H1 (cell line): ENCODE measurements at regions not wholly inside any gene's neighbourhood (a gene's known extent, or its start where the extent isn't known, plus 50 kb on each side); places are given as distances from the start of the nearest gene placed in this dataset.

Experiments
- CTCF ChIA-PET: fragments of 300-600 bp; sonication (Branson Sonifier 250); formaldehyde crosslinking; loops from one replicate; lab custom pipeline; 2021; ENCODE audit not compliant: partially characterized antibody; lab: Charles Lee
- POLR2A ChIA-PET: fragments of 300-600 bp; sonication (Branson Sonifier 250); formaldehyde crosslinking; loops from one replicate; lab custom pipeline; 2021; ENCODE audit warnings: inconsistent platforms; ENCODE audit not compliant: partially characterized antibody; lab: Charles Lee
- DNase-seq, 2 experiments: peaks; one replicate each; pipeline versions ENCODE4 v3.0.0 to v3.0.0-alpha.2; 2010 to 2022; ENCODE audit warnings: low spot score in 2 of 2, low read depth in 1 of 2, mixed read lengths in 1 of 2
- FAIRE-seq: peaks from 2 replicates; lab custom pipeline; 2011; peaks lifted over from hg19 to GRCh38; lab: Jason Lieb, UNC
- H2AFZ ChIP-seq: 2 replicates; pipeline ENCODE4 v1.8.1; 2012; ENCODE audit warnings: low read length, inconsistent platforms
- H2AK5ac ChIP-seq: 2 replicates; pipeline ENCODE4 v1.6.1; 2013; ENCODE audit warnings: low read depth, low read length
- H2BK120ac ChIP-seq: replicated peaks from 2 replicates; pipeline ENCODE3; 2013; ENCODE audit warnings: low read depth, low read length, inconsistent platforms
- H2BK12ac ChIP-seq: 2 replicates; pipeline ENCODE4 v1.6.1; 2013; ENCODE audit warnings: low read depth, low read length
- H2BK15ac ChIP-seq: 2 replicates; pipeline ENCODE4 v1.6.1; 2013; ENCODE audit warnings: low read length
- H2BK20ac ChIP-seq: 2 replicates; pipeline ENCODE4 v1.6.1; 2013; ENCODE audit warnings: low read length
- H2BK5ac ChIP-seq: 2 replicates; pipeline ENCODE4 v1.6.1; 2013; ENCODE audit warnings: low read depth, low read length
- H3K14ac ChIP-seq: 2 replicates; pipeline ENCODE4 v1.6.1; 2013; ENCODE audit warnings: inconsistent platforms; ENCODE audit not compliant: insufficient read length
- H3K18ac ChIP-seq: 2 replicates; pipeline ENCODE4 v1.6.1; 2013; ENCODE audit warnings: low read length; ENCODE audit errors: extremely low read depth
- H3K23ac ChIP-seq: 2 replicates; pipeline ENCODE4 v1.6.1; 2013; ENCODE audit warnings: inconsistent platforms; ENCODE audit not compliant: insufficient read length
- H3K23me2 ChIP-seq: 2 replicates; pipeline ENCODE4 v1.6.1; 2013; ENCODE audit warnings: low read depth, low read length
- H3K27ac ChIP-seq: 2 replicates; pipeline ENCODE4 v1.6.1; 2011; ENCODE audit warnings: low read depth, low read length, inconsistent platforms
- H3K27me3 ChIP-seq, 4 experiments: replicated peaks in 1 of 4; 1 replicate in 1 of 4; 2 replicates in 3 of 4; pipeline versions ENCODE4 v1.6.1 to v1.8.1; 2011 to 2013; ENCODE audit warnings: low read length in 3 of 4, mild to moderate bottlenecking in 3 of 4, inconsistent platforms in 2 of 4, mixed read lengths in 2 of 4, moderate library complexity in 1 of 4; ENCODE audit not compliant: control insufficient read depth in 3 of 4, insufficient read depth in 3 of 4; ENCODE audit errors: extremely low read depth in 1 of 4
- H3K36me3 ChIP-seq, 4 experiments: 2 replicates each; pipeline versions ENCODE4 v1.6.1 to v1.8.1; 2011 to 2013; ENCODE audit warnings: mild to moderate bottlenecking in 4 of 4, low read length in 3 of 4, moderate library complexity in 2 of 4, control low read depth in 1 of 4, inconsistent platforms in 1 of 4; ENCODE audit not compliant: insufficient read depth in 4 of 4, control insufficient read depth in 2 of 4
- H3K4ac ChIP-seq: replicated peaks from 2 replicates; pipeline ENCODE3; 2013; ENCODE audit warnings: low read length, low read depth, mixed read lengths, inconsistent platforms; ENCODE audit not compliant: insufficient read length
- H3K4me1 ChIP-seq, 4 experiments: replicated peaks in 1 of 4; 1 replicate in 1 of 4; 2 replicates in 3 of 4; pipeline versions ENCODE4 v1.6.1 to v1.8.1; 2011 to 2013; ENCODE audit warnings: low read length in 3 of 4, inconsistent platforms in 2 of 4, mixed read lengths in 1 of 4; ENCODE audit not compliant: insufficient read depth in 4 of 4, control insufficient read depth in 3 of 4
- H3K4me2 ChIP-seq, 2 experiments: 2 replicates each; pipeline versions ENCODE4 v1.6.1 to v1.8.1; 2011 to 2013; ENCODE audit warnings: low read depth in 2 of 2, low read length in 2 of 2, control low read depth in 1 of 2, inconsistent platforms in 1 of 2, mild to moderate bottlenecking in 1 of 2; ENCODE audit not compliant: insufficient read depth in 1 of 2
- H3K4me3 ChIP-seq, 4 experiments: fragments of 200-600, 300-600 bp in 1 of 4; sonication (generic), shearing (Covaris generic), sonication (Bioruptor Twin) in 1 of 4; 2 replicates each; pipeline versions ENCODE4 v1.5.1 to v1.8.1; 2011 to 2016; ENCODE audit warnings: low read length in 4 of 4, low read depth in 3 of 4, control low read depth in 2 of 4, inconsistent platforms in 2 of 4, mild to moderate bottlenecking in 2 of 4, mixed read lengths in 1 of 4, moderate library complexity in 1 of 4; ENCODE audit not compliant: insufficient read depth in 2 of 4; ENCODE audit errors: extremely low read depth in 1 of 4
- H3K56ac ChIP-seq: replicated peaks from 2 replicates; pipeline ENCODE3; 2013; ENCODE audit warnings: low read depth, mild to moderate bottlenecking, mixed read lengths, low read length, inconsistent platforms; ENCODE audit not compliant: insufficient read length
- H3K79me1 ChIP-seq: 2 replicates; pipeline ENCODE4 v1.6.1; 2013; ENCODE audit warnings: low read depth, low read length, control low read depth
- H3K79me2 ChIP-seq, 2 experiments: 2 replicates each; pipeline versions ENCODE4 v1.6.1 to v1.8.1; 2012 to 2013; ENCODE audit warnings: low read length in 2 of 2, mild to moderate bottlenecking in 2 of 2, inconsistent platforms in 1 of 2; ENCODE audit not compliant: insufficient read depth in 2 of 2, control insufficient read depth in 1 of 2
- H3K9ac ChIP-seq, 4 experiments: replicated peaks in 1 of 4; 1 replicate in 1 of 4; 2 replicates in 3 of 4; pipeline versions ENCODE4 v1.6.1 to v1.8.1; 2011 to 2013; ENCODE audit warnings: low read depth in 3 of 4, low read length in 3 of 4, control low read depth in 2 of 4, mild to moderate bottlenecking in 2 of 4, moderate library complexity in 2 of 4, inconsistent platforms in 1 of 4; ENCODE audit errors: extremely low read depth in 1 of 4
- H3K9me3 ChIP-seq, 2 experiments: 2 replicates each; pipeline versions ENCODE4 v1.6.1 to v1.8.1; 2012 to 2013; ENCODE audit warnings: mild to moderate bottlenecking in 2 of 2, moderate library complexity in 2 of 2, control low read depth in 1 of 2, inconsistent platforms in 1 of 2, low read depth in 1 of 2, low read length in 1 of 2, mixed read lengths in 1 of 2; ENCODE audit not compliant: insufficient read depth in 2 of 2
- H4K20me1 ChIP-seq, 2 experiments: replicated peaks in 1 of 2; 2 replicates each; pipeline versions ENCODE3 to v1.8.1; 2011 to 2013; ENCODE audit warnings: inconsistent platforms in 2 of 2, low read length in 2 of 2, mild to moderate bottlenecking in 1 of 2; ENCODE audit not compliant: insufficient read depth in 2 of 2, control insufficient read depth in 1 of 2
- H4K5ac ChIP-seq: 2 replicates; pipeline ENCODE4 v1.6.1; 2013; ENCODE audit warnings: low read length, low read depth, mixed read lengths, inconsistent platforms; ENCODE audit not compliant: insufficient read length
- H4K8ac ChIP-seq: 2 replicates; pipeline ENCODE4 v1.8.0; 2013; ENCODE audit warnings: mild to moderate bottlenecking, moderate library complexity, low read length, inconsistent platforms; ENCODE audit not compliant: insufficient read depth; ENCODE audit errors: extremely low read depth
- H4K91ac ChIP-seq: replicated peaks from 2 replicates; pipeline ENCODE3; 2013; ENCODE audit warnings: low read length, mixed read lengths, inconsistent platforms; ENCODE audit not compliant: insufficient read length
- BRCA1 ChIP-seq: IDR thresholded peaks from 2 replicates; pipeline ENCODE4 v1.6.1; 2012; ENCODE audit warnings: low read depth, low read length, improper control_type of control experiment
- EZH2 ChIP-seq: fragments of 200-600 bp; sonication (generic); IDR thresholded peaks from 2 replicates; pipeline ENCODE4 v1.7.1; 2012; ENCODE audit warnings: low read depth, mild to moderate bottlenecking, moderate library complexity, low read length, inconsistent platforms; ENCODE audit not compliant: severe bottlenecking
- PHF8 ChIP-seq: fragments of 200-600 bp; sonication (generic); conservative IDR thresholded peaks from 2 replicates; pipeline ENCODE4 v1.7.1; 2012; ENCODE audit warnings: low read depth, mild to moderate bottlenecking, inconsistent platforms, low read length, moderate library complexity
- RAD21 ChIP-seq, 2 experiments: IDR thresholded peaks in 1 of 2; conservative IDR thresholded peaks in 1 of 2; 2 replicates each; pipeline ENCODE4 v1.6.1; 2011; ENCODE audit warnings: low read depth in 2 of 2, low read length in 2 of 2, improper control_type of control experiment in 1 of 2, inconsistent platforms in 1 of 2, mild to moderate bottlenecking in 1 of 2, moderate library complexity in 1 of 2
- SP2 ChIP-seq: IDR thresholded peaks from 2 replicates; pipeline ENCODE4 v1.6.1; 2012; ENCODE audit warnings: mild to moderate bottlenecking, low read length, inconsistent platforms
- SUZ12 ChIP-seq: fragments of 200-600 bp; sonication (generic); IDR thresholded peaks from 2 replicates; pipeline ENCODE4 v1.6.1; 2012; ENCODE audit warnings: mild to moderate bottlenecking, inconsistent platforms, low read length, moderate library complexity, mixed read lengths
- TAF1 ChIP-seq: IDR thresholded peaks from 2 replicates; pipeline ENCODE4 v1.6.1; 2011; ENCODE audit warnings: mild to moderate bottlenecking, low read depth, low read length
- YY1 ChIP-seq: IDR thresholded peaks from 2 replicates; pipeline ENCODE4 v1.6.1; 2011; ENCODE audit warnings: low read depth, mild to moderate bottlenecking, low read length
- WGBS, 2 experiments: shearing (Covaris generic) in 1 of 2; methylation state at CpG; one replicate each; pipeline versions ENCODE4 v1.1.6 to v1.1.7; 2013 to 2015; ENCODE audit warnings: low lambda C conversion rate in 2 of 2, mixed read lengths in 2 of 2, inconsistent platforms in 1 of 2, low coverage in 1 of 2, missing lambda C conversion rate in 1 of 2; ENCODE audit not compliant: insufficient replicate concordance in 2 of 2, insufficient coverage in 1 of 2, insufficient read length in 1 of 2; ENCODE audit errors: extremely low coverage in 1 of 2, missing lambda C conversion rate in 1 of 2; 5-methylcytosine and 5-hydroxymethylcytosine counted together
- TF ChIP-seq, protein P1 (sequence below): IDR thresholded peaks from 2 replicates; pipeline ENCODE4 v1.6.1; 2011; ENCODE audit warnings: low read length, improper control_type of control experiment
- TF ChIP-seq, protein P2 (sequence below): IDR thresholded peaks from 2 replicates; pipeline ENCODE4 v1.6.1; 2012; ENCODE audit warnings: inconsistent platforms

DNA sequence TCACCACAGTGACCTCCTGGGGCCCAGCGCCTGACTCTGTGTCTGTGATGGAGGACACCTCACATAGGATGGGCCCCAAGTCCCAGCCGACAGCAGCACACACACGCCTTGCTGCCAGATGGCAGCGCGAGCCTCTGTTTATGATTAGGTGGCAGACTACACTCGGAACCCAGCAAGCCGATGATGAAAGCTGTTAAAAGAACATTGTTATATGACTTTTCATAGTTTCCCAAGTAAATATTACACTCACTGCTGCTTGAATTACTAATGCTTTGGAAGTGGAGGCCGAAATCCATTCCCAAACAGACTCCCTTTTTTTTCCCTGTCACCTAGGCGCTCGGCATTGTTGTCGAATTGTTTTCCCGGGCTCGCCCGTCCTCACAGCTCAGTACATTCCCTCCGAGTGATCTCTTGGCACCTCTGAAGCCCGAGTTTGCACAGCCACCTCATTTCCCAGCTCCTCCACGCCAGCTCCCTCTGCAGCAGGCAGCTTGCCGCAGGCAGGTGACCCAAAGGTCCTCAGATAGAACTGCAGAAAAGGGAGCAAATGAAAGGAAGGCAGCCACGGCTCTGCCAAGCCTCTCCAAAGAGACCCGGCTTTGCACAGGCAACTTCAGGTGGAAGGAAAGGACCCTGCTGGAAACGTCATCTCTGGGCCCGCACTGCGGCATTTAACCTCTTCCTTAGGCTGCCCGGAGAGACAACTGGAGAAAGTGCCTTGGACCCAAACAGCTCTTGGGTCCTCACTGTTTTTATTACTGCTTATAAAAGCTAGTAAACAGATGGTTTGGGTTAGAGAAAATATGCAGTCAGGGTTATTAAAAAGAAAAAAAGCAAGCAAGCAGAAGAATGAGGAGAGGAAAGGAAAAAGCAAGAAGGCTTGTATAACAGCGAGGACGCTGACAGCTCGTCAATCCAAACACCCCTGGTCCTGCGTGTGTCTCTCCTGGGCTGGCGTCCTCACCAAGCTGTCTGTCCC is 72.2 kb upstream of the SLC25A33 start:
- H3K23me2 ChIP-seq: no peaks in the 10 kb centered on the region
- H3K36me3 ChIP-seq: no peaks in the 10 kb centered on the region
- H2BK5ac ChIP-seq: no peak overlapping the region
- H2BK120ac ChIP-seq: no peak overlapping the region
- no peak overlapping the region for H3K23ac ChIP-seq
- POLR2A ChIA-PET: no interaction called here
- H3K4me3 ChIP-seq: no peak overlapping the region
- H2AK5ac ChIP-seq: no peak overlapping the region
- CTCF ChIA-PET: interaction anchor here (0.6 to 3.2 kb wide), 11 partner anchors 11 to 205 kb away, joined by 3 to 22 read pairs (median 4); no protein-coding TSS in a partner anchor
- 0 out of 2 replicates have a peak overlapping the region, but pooled peaks have one; percentile 57 for H4K8ac ChIP-seq
- no peak overlapping the region for H3K4ac ChIP-seq
- H4K20me1 ChIP-seq: no peaks in the 10 kb centered on the region
- no peak overlapping the region for H3K56ac ChIP-seq
- no peak overlapping the region for H3K9ac ChIP-seq
- H4K91ac ChIP-seq: no peak overlapping the region
- H3K27ac ChIP-seq: no peak overlapping the region
- H3K18ac ChIP-seq: no peak overlapping the region
- no peak overlapping the region for H3K4me2 ChIP-seq
- 86% methylated on average over 29 of the region's 29 CpGs; no CpG with 5 or more reads in 1 of the 2 experiments for WGBS, 2 experiments
- no peaks in the 10 kb centered on the region for H3K79me1 ChIP-seq
- H4K5ac ChIP-seq: no peak overlapping the region
- H2AFZ ChIP-seq: no peak overlapping the region
- no peak for DNase-seq
- no peaks in the 10 kb centered on the region for H3K27me3 ChIP-seq
- no peak overlapping the region for H2BK15ac ChIP-seq
- H2BK12ac ChIP-seq: no peak overlapping the region
- 0 out of 4 replicates have a peak, but pooled peaks cover 0 to 4% of the 10 kb centered on the region in 2 experiments for H3K9me3 ChIP-seq
- H3K14ac ChIP-seq: no peak overlapping the region
- no peak overlapping the region for H2BK20ac ChIP-seq
- H3K4me1 ChIP-seq: no peaks in the 10 kb centered on the region
- H3K79me2 ChIP-seq: no peaks in the 10 kb centered on the region
- no peak for FAIRE-seq
- TF ChIP-seq RAD21 (IDR thresholded peaks at IDR 0.05 in 1 of 2, conservative IDR thresholded peaks at IDR 0.05 in 1 of 2; ENCODE audit: low read depth in 2 of 2, low read length in 2 of 2) (no peak), SP2 (no peak), TAF1 (no peak), BRCA1 (no peak), PHF8 (no peak), SUZ12 (no peak), EZH2 (no peak), YY1 (no peak)
- TF ChIP-seq, protein P1, sequence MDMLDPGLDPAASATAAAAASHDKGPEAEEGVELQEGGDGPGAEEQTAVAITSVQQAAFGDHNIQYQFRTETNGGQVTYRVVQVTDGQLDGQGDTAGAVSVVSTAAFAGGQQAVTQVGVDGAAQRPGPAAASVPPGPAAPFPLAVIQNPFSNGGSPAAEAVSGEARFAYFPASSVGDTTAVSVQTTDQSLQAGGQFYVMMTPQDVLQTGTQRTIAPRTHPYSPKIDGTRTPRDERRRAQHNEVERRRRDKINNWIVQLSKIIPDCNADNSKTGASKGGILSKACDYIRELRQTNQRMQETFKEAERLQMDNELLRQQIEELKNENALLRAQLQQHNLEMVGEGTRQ: no peak
- TF ChIP-seq, protein P2, sequence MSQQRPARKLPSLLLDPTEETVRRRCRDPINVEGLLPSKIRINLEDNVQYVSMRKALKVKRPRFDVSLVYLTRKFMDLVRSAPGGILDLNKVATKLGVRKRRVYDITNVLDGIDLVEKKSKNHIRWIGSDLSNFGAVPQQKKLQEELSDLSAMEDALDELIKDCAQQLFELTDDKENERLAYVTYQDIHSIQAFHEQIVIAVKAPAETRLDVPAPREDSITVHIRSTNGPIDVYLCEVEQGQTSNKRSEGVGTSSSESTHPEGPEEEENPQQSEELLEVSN: no peak
